ENCODE measurements at regions not wholly inside any gene's neighbourhood (a gene's known extent, or its start where the extent isn't known, plus 50 kb on each side); places are given as distances from the start of the nearest gene placed in this dataset.

- Mint-ChIP-seq H3K27ac (no peak overlapping the region), H3K4me1 (no peaks in the 10 kb centered on the region), H3K27me3 (no peaks in the 10 kb centered on the region), H3K36me3 (ENCODE audit: low read depth) (no peaks in the 10 kb centered on the region), H3K9me3 (peaks cover 19% of the 10 kb centered on the region), H3K4me3 (no peak overlapping the region)
- no peak for ATAC-seq (replicated peaks)
These were observed 515.6 kb downstream of the CCDC171 start for GRCh38 chr9:16068476-16068875.

GRCh38 chr9:16069249-16069648, 516.4 kb downstream of the CCDC171 start:
- Mint-ChIP-seq H3K27ac (no peak overlapping the region), H3K27me3 (no peaks in the 10 kb centered on the region), H3K36me3 (ENCODE audit: low read depth) (no peaks in the 10 kb centered on the region), H3K9me3 (peaks cover 16% of the 10 kb centered on the region), H3K4me1 (no peaks in the 10 kb centered on the region), H3K4me3 (no peak overlapping the region)
- no peak for ATAC-seq (replicated peaks)

GRCh38 chr9:16069671-16070454, 517.0 kb downstream of the CCDC171 start:
- Mint-ChIP-seq H3K27me3 (no peaks in the 10 kb centered on the region), H3K9me3 (peaks cover 16% of the 10 kb centered on the region), H3K4me3 (no peak overlapping the region), H3K27ac (no peak overlapping the region), H3K4me1 (no peaks in the 10 kb centered on the region), H3K36me3 (ENCODE audit: low read depth) (no peaks in the 10 kb centered on the region)
- ATAC-seq (replicated peaks): no peak

- no peak for ATAC-seq (replicated peaks)
- H3K27ac Mint-ChIP-seq: no peak overlapping the region
These were observed 517.8 kb downstream of the CCDC171 start for GRCh38 chr9:16070455-16071145.

GRCh38 chr9:16071400-16071799, 518.6 kb downstream of the CCDC171 start:
- H3K27ac Mint-ChIP-seq: no peak overlapping the region
- H3K4me1 Mint-ChIP-seq: no peaks in the 10 kb centered on the region
- H3K4me3 Mint-ChIP-seq: no peak overlapping the region
- H3K36me3 Mint-ChIP-seq (ENCODE audit: low read depth): no peaks in the 10 kb centered on the region
- H3K9me3 Mint-ChIP-seq: peaks cover 16% of the 10 kb centered on the region
- no peak for ATAC-seq (replicated peaks)
- H3K27me3 Mint-ChIP-seq: no peaks in the 10 kb centered on the region

More at GRCh38 chr9:16070455-16071145, 517.8 kb downstream of the CCDC171 start:
- no peak overlapping the region for H3K4me3 Mint-ChIP-seq
- no peaks in the 10 kb centered on the region for H3K36me3 Mint-ChIP-seq (ENCODE audit: low read depth)
- H3K4me1 Mint-ChIP-seq: no peaks in the 10 kb centered on the region
- H3K27me3 Mint-ChIP-seq: no peaks in the 10 kb centered on the region
- peaks cover 16% of the 10 kb centered on the region for H3K9me3 Mint-ChIP-seq

- H3K27me3 Mint-ChIP-seq: no peaks in the 10 kb centered on the region
- no peak overlapping the region for H3K27ac Mint-ChIP-seq
- no peaks in the 10 kb centered on the region for H3K36me3 Mint-ChIP-seq (ENCODE audit: low read depth)
- H3K4me3 Mint-ChIP-seq: no peak overlapping the region
- peaks cover 11% of the 10 kb centered on the region for H3K9me3 Mint-ChIP-seq
- ATAC-seq (replicated peaks): no peak
- no peaks in the 10 kb centered on the region for H3K4me1 Mint-ChIP-seq
These were observed 522.1 kb downstream of the CCDC171 start for GRCh38 chr9:16074963-16075362.

GRCh38 chr9:16075696-16076095, 522.9 kb downstream of the CCDC171 start:
- Mint-ChIP-seq H3K36me3 (ENCODE audit: low read depth) (no peaks in the 10 kb centered on the region), H3K4me3 (no peak overlapping the region), H3K27ac (no peak overlapping the region), H3K9me3 (peaks cover 15% of the 10 kb centered on the region), H3K27me3 (no peaks in the 10 kb centered on the region), H3K4me1 (no peaks in the 10 kb centered on the region)
- no peak for ATAC-seq (replicated peaks)

GRCh38 chr9:16076511-16076910, 523.7 kb downstream of the CCDC171 start:
- Mint-ChIP-seq H3K4me1 (no peaks in the 10 kb centered on the region), H3K27ac (no peak overlapping the region), H3K36me3 (ENCODE audit: low read depth) (no peaks in the 10 kb centered on the region), H3K27me3 (no peaks in the 10 kb centered on the region), H3K9me3 (peaks cover 12% of the 10 kb centered on the region), H3K4me3 (no peak overlapping the region)
- ATAC-seq (replicated peaks): no peak

- no peak overlapping the region for H3K4me3 Mint-ChIP-seq
- H3K27ac Mint-ChIP-seq: no peak overlapping the region
- peaks cover 3% of the 10 kb centered on the region for H3K27me3 Mint-ChIP-seq
- no peak for ATAC-seq (replicated peaks)
- H3K4me1 Mint-ChIP-seq: no peaks in the 10 kb centered on the region
- no peaks in the 10 kb centered on the region for H3K36me3 Mint-ChIP-seq (ENCODE audit: low read depth)
- peaks cover 17% of the 10 kb centered on the region for H3K9me3 Mint-ChIP-seq
These were observed 530.0 kb downstream of the CCDC171 start for GRCh38 chr9:16082796-16083195.

- no peaks in the 10 kb centered on the region for H3K4me1 Mint-ChIP-seq
- no peaks in the 10 kb centered on the region for H3K36me3 Mint-ChIP-seq (ENCODE audit: low read depth)
- no peak overlapping the region for H3K4me3 Mint-ChIP-seq
- ATAC-seq (replicated peaks): no peak
- no peak overlapping the region for H3K27ac Mint-ChIP-seq
- H3K27me3 Mint-ChIP-seq: peaks cover 3% of the 10 kb centered on the region
- H3K9me3 Mint-ChIP-seq: peaks cover 17% of the 10 kb centered on the region
These were observed 532.4 kb downstream of the CCDC171 start for GRCh38 chr9:16085167-16085726.

GRCh38 chr9:16090907-16091629, 538.2 kb downstream of the CCDC171 start:
- no peak overlapping the region for H3K27ac Mint-ChIP-seq
- peaks cover 3% of the 10 kb centered on the region for H3K27me3 Mint-ChIP-seq
- H3K4me3 Mint-ChIP-seq: no peak overlapping the region
- H3K9me3 Mint-ChIP-seq: peaks cover 20% of the 10 kb centered on the region
- no peak for ATAC-seq (replicated peaks)
- no peaks in the 10 kb centered on the region for H3K4me1 Mint-ChIP-seq
- no peaks in the 10 kb centered on the region for H3K36me3 Mint-ChIP-seq (ENCODE audit: low read depth)

GRCh38 chr9:16092142-16093091, 539.6 kb downstream of the CCDC171 start:
- H3K4me1 Mint-ChIP-seq: no peaks in the 10 kb centered on the region
- H3K9me3 Mint-ChIP-seq: peaks cover 15% of the 10 kb centered on the region
- H3K27ac Mint-ChIP-seq: no peak overlapping the region
- peaks cover 2% of the 10 kb centered on the region for H3K27me3 Mint-ChIP-seq
- no peak for ATAC-seq (replicated peaks)
- H3K4me3 Mint-ChIP-seq: no peak overlapping the region
- H3K36me3 Mint-ChIP-seq (ENCODE audit: low read depth): no peaks in the 10 kb centered on the region

GRCh38 chr9:16098306-16098705, 545.5 kb downstream of the CCDC171 start:
- no peaks in the 10 kb centered on the region for H3K36me3 Mint-ChIP-seq (ENCODE audit: low read depth)
- H3K9me3 Mint-ChIP-seq: peaks cover 9% of the 10 kb centered on the region
- H3K27ac Mint-ChIP-seq: no peak overlapping the region
- ATAC-seq (replicated peaks): no peak
- no peaks in the 10 kb centered on the region for H3K4me1 Mint-ChIP-seq
- no peak overlapping the region for H3K4me3 Mint-ChIP-seq
- H3K27me3 Mint-ChIP-seq: no peaks in the 10 kb centered on the region
